Right lobe of liver (tissue), 6 donors: ENCODE measurements at regions not wholly inside any gene's neighbourhood (a gene's known extent, or its start where the extent isn't known, plus 50 kb on each side); places are given as distances from the start of the nearest gene placed in this dataset.
A peak's percentile ranks its signal among the peaks of the same experiment; 100 is the strongest.

ENCODE experiments used
- ATAC-seq, 4 donors: fragments of 200-7000 bp; cut with Tn5 transposase; one replicate each; pipeline ENCODE4 v1.9.1; 2020; ENCODE audit warnings: mild to moderate bottlenecking in 4 of 4, moderate library complexity in 4 of 4
- DNase-seq, 3 donors: peaks; one replicate each; pipeline ENCODE4 v3.0.0-alpha.2; 2020
- H3K27ac ChIP-seq, 3 donors: fragments of 200-600 bp; one replicate each; pipeline ENCODE4 v1.8.0; 2022
- H3K27me3 ChIP-seq, 2 donors: fragments of 200-600 bp; one replicate each; pipeline ENCODE4 v1.8.0; 2022
- H3K36me3 ChIP-seq, 4 donors: fragments of 200-600 bp; sonication (generic) in 1 of 4; one replicate each; pipeline versions ENCODE4 v1.5.1 to v1.8.0; 2017 to 2022; ENCODE audit warnings: control low read depth in 1 of 4
- H3K4me1 ChIP-seq, 4 donors: fragments of 200-600 bp; sonication (generic) in 1 of 4; one replicate each; pipeline versions ENCODE4 v1.5.1 to v1.8.0; 2017 to 2022; ENCODE audit warnings: control low read depth in 1 of 4
- H3K4me3 ChIP-seq, 3 donors: fragments of 200-600 bp; one replicate each; pipeline ENCODE4 v1.8.0; 2022
- H3K9me3 ChIP-seq, 4 donors: fragments of 200-600 bp; sonication (generic) in 1 of 4; one replicate each; pipeline versions ENCODE4 v1.5.1 to v1.8.0; 2017 to 2022; ENCODE audit warnings: control low read depth in 1 of 4
- POLR2A ChIP-seq: fragments of 450-650 bp; IDR thresholded peaks from one replicate; pipeline ENCODE4 v1.6.1; 2017; ENCODE audit warnings: antibody characterized with exemption, mild to moderate bottlenecking
- WGBS: methylation state at CpG from one replicate; pipeline ENCODE4 v1.1.6; 2018; ENCODE audit warnings: low coverage, low lambda C conversion rate; ENCODE audit not compliant: insufficient coverage; ENCODE audit errors: missing lambda C conversion rate; 5-methylcytosine and 5-hydroxymethylcytosine counted together
- intact Hi-C, 2 donors: fragments of 100-400 bp; cut with DNase I; formaldehyde crosslinking; loops; one replicate each; pipeline versions ENCODE4 v1.11.2 to v1.14.1; 2022
- TF ChIP-seq, protein P1 (sequence below), 4 donors: fragments of 200-600 bp in 3 of 4; fragments of 450-650 bp in 1 of 4; IDR thresholded peaks; one replicate each; pipeline versions ENCODE4 v1.5.1 to v1.8.0; 2016 to 2022; ENCODE audit warnings: antibody characterized with exemption in 4 of 4, mild to moderate bottlenecking in 2 of 4
- donor health status: DM: no; HTN: yes; CAD: no.
- donor health status: DM: no; HTN: no; CAD: no.
- donor health status: DM: no; HTN: no; CAD: no.
- donor health status: DM: no; HTN: yes; CAD: no.
- donor health status: DM: no; HTN: yes; CAD: no.

DNA sequence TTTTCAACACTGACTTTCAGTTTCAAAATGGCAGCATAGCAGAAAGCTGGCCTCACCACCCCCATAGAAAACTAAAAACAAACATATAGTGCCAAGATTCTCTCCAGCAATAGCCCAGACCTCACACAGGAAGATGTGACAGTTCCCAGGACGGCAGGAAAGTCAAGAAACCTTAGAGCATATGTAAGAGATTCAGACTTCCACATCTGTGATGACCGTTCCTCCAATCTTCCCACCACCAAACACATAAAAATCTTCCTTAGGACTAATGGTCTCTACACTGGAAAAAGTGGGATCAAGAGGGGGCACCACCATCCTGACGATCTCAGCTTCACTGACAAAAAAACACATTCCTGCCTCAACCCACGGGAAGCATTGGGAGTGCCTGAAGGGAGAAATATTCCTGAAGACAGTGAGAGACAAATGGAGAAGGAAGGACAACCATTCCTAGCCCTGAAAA lies 134.1 kb upstream of the CPXCR1 start:
- 14% methylated on average over 4 of the region's 4 CpGs for WGBS
- Histone ChIP-seq H3K9me3 (no peaks in the 10 kb centered on the region), H3K27ac (peak overlapping the region; percentile 19 to 49 (median 35)), H3K36me3 (no peaks in the 10 kb centered on the region), H3K27me3 (no peaks in the 10 kb centered on the region), H3K4me1 (no peaks in the 10 kb centered on the region), H3K4me3 (peak overlapping the region in 2 of 3 donors; percentile 32 to 42)
- ATAC-seq (peak; percentile 57 to 69 (median 60)), DNase-seq (no peak)
- intact Hi-C loops: no loop called here
- TF ChIP-seq, protein P1, sequence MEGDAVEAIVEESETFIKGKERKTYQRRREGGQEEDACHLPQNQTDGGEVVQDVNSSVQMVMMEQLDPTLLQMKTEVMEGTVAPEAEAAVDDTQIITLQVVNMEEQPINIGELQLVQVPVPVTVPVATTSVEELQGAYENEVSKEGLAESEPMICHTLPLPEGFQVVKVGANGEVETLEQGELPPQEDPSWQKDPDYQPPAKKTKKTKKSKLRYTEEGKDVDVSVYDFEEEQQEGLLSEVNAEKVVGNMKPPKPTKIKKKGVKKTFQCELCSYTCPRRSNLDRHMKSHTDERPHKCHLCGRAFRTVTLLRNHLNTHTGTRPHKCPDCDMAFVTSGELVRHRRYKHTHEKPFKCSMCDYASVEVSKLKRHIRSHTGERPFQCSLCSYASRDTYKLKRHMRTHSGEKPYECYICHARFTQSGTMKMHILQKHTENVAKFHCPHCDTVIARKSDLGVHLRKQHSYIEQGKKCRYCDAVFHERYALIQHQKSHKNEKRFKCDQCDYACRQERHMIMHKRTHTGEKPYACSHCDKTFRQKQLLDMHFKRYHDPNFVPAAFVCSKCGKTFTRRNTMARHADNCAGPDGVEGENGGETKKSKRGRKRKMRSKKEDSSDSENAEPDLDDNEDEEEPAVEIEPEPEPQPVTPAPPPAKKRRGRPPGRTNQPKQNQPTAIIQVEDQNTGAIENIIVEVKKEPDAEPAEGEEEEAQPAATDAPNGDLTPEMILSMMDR (IDR thresholded peaks at IDR 0.05): no peak
- no peak for TF ChIP-seq POLR2A

- Histone ChIP-seq H3K9me3 (no peaks in the 10 kb centered on the region), H3K36me3 (no peaks in the 10 kb centered on the region), H3K27me3 (no peaks in the 10 kb centered on the region), H3K4me3 (peak overlapping the region in 2 of 3 donors; percentile 32 to 42), H3K27ac (peak overlapping the region; percentile 19 to 49 (median 35)), H3K4me1 (no peaks in the 10 kb centered on the region)
- intact Hi-C loops: no loop called here
- DNase-seq: no peak
- ATAC-seq: peak; percentile 93 to 97 (median 96)
- TF ChIP-seq POLR2A: no peak
- TF ChIP-seq, protein P1 (IDR thresholded peaks at IDR 0.05): peak; percentile 42 to 68 (median 58)
These were observed 133.7 kb upstream of the CPXCR1 start for GRCh38 chrX:88613338-88613737.

DNA sequence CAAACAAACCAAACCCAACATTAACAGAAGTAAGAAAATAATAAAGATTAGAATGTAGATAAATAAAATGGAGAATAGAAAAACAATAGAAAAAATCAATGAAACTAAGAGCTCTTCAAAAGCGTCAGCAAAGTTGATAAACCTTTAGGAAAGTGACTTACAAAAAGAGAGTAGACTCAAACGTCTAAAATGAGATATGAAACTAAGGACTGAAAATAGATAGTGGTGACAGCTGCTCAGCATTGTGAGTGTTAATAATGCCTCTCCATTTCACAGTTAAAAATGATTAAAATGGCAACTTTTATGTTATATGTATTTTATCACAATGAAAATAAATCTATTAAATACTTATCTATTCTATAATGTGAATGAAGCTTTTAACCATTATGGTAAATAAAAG lies 125.7 kb upstream of the CPXCR1 start:
- Histone ChIP-seq H3K27ac (no peak overlapping the region), H3K27me3 (no peaks in the 10 kb centered on the region), H3K9me3 (no peaks in the 10 kb centered on the region), H3K36me3 (no peaks in the 10 kb centered on the region), H3K4me3 (no peak overlapping the region), H3K4me1 (no peaks in the 10 kb centered on the region)
- no peak for ATAC-seq
- TF ChIP-seq, protein P1 (IDR thresholded peaks at IDR 0.05): no peak
- no peak for TF ChIP-seq POLR2A
- no peak for DNase-seq
- intact Hi-C loops: no loop called here
- 22% methylated on average over 2 of the region's 2 CpGs for WGBS

GRCh38 chrX:88655460-88655859 lies 91.6 kb upstream of the CPXCR1 start:
- DNase-seq (no peak), ATAC-seq (no peak)
- no peak overlapping the region for H3K4me3 ChIP-seq
- H3K9me3 ChIP-seq: no peaks in the 10 kb centered on the region
- no peaks in the 10 kb centered on the region for H3K27me3 ChIP-seq
- intact Hi-C loops: no loop called here
- H3K27ac ChIP-seq: no peak overlapping the region
- H3K4me1 ChIP-seq: no peaks in the 10 kb centered on the region
- TF ChIP-seq POLR2A: no peak
- TF ChIP-seq, protein P1 (IDR thresholded peaks at IDR 0.05): no peak
- no peaks in the 10 kb centered on the region for H3K36me3 ChIP-seq

DNA sequence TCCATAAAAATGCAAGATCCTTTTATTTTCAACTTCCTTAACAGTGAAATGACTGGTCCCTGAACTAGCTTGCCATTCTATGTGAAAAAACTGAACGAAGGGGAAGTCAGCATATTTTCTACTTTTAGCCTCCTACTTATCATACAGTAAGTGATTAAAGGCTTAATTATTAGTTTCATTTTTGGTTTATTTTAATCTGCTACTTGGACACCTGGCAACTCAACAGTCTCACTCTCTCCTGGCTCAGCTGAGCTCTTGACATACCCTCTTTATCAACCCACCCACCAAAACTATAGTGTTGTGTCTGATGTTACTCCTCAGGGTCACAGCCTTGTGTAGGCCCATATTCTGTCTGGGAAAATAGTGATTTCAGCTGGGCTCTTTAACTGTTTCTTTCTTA lies 86.2 kb upstream of the CPXCR1 start:
- no peak for DNase-seq
- no peak overlapping the region for H3K27ac ChIP-seq
- H3K27me3 ChIP-seq: no peaks in the 10 kb centered on the region
- H3K4me1 ChIP-seq: no peaks in the 10 kb centered on the region
- H3K36me3 ChIP-seq: no peaks in the 10 kb centered on the region
- no peaks in the 10 kb centered on the region for H3K9me3 ChIP-seq
- ATAC-seq: no peak
- intact Hi-C loops: no loop called here
- H3K4me3 ChIP-seq: no peak overlapping the region
- 13% methylated on average over 1 of the region's 1 CpG for WGBS
- no peak for TF ChIP-seq POLR2A
- TF ChIP-seq, protein P1 (IDR thresholded peaks at IDR 0.05): no peak
